HG03354 (cell line): ENCODE measurements at regions not wholly inside any gene's neighbourhood (a gene's known extent, or its start where the extent isn't known, plus 50 kb on each side); places are given as distances from the start of the nearest gene placed in this dataset.
A peak's percentile ranks its signal among the peaks of the same experiment; 100 is the strongest.

Source experiments
- ATAC-seq: cut with Tn5 transposase; IDR thresholded peaks from one replicate; pipeline ENCODE4 v1.9.1; 2021; ENCODE audit warnings: mild to moderate bottlenecking; ENCODE audit not compliant: unreplicated experiment, poor library complexity, severe bottlenecking

DNA sequence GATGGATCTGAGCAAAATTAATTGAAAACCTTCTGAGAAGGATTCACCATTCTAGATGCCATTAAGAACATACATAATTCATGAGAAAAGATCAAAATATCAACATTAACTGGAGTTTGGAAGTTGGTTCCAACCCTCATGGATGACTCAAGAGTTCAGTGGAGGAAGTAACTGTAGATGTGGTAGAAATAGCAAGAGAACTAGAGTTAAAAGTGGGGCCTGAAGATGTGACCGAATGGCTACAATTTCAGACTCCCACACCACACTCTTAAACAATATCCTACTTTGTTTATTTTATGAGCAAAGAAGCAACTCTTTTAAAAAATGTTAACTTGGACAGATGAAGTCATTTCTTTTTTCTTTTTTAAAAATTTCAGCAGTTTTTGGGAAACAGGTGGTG lies 354.3 kb downstream of the KLF12 start:
- ATAC-seq, result no peak

DNA sequence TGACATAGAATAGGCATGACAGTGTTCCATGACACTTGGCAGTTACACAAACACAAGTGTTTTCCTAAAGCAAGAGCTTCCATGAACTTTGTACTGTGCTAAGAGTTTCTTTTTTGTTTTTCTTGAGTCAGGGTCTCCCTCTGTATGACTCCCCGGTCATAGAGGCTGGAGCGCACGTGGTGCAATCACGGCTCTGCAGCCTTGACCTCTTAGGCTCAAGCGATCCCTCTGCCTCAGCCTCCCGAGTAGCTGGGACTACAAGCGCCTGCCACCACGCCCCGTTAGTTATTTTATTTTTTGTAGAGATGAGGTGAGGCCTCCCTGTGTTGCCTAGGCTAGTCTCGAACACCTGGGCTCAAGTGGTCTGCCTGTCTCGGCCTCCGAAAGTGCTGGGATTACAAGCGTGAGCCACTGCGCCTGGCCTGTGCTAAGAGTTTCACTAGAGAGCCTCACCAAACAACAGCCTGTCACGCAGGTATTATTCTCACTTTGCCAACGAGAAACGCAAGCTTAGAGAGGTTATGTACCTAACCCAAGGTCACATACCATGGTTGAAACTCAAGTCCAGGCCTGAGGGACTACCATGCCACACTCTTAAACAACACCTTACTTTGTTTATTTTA lies 355.9 kb downstream of the KLF12 start:
- ATAC-seq, result no peak

- no peak for ATAC-seq
Measured at GRCh38 chr13:73777134-73777533, 357.1 kb downstream of the KLF12 start.

- no peak for ATAC-seq
Measured at GRCh38 chr13:73776151-73776785, 357.9 kb downstream of the KLF12 start.

DNA sequence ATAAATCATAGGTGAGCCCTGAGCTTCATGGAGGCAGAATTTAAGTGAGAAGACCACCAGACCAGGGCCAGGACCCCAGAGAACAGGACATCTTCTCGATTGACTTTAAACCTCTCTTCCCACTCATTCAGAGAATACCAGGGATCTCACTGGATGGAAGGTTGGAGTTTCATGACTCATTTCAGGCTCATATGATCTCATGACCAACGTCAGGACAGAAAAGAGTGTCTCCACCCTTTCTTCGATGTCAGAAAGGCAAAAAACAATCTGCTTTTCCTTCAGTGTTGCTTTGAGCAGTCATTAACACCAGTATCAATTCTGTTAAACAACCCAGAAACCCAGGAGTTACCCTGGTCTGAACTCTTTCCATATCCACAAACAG lies 361.0 kb downstream of the KLF12 start:
- ATAC-seq, result no peak

- no peak for ATAC-seq
Measured at GRCh38 chr13:73772449-73773167, 361.6 kb downstream of the KLF12 start.

DNA sequence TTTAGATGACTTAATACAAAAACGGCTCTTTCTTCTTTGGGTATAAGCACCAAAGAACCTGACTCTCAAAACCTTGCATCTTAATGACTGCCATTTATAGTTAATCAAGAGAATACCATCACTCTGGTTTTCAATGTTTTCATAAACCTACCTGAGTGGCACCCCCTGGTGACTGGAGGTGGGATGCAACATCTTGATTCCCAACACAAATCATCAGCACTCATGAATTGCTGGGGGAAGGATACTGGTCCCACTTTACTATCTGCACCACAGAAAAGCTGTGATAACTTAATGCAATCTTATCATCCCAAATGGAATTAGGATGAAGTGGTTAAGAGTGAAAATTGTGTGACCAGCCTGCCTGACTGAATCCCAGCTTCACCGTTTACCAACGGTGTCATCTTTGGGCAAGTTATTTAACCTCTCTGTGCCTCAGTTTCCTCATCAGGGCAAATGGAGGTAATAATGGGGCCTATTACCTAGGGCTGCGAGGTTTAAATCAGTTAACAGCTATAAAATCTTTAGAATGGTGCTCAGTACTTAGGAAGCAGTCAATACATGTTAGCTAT lies 366.4 kb downstream of the KLF12 start:
- ATAC-seq, result peak; percentile 38

- peak; percentile 27 for ATAC-seq
Measured at GRCh38 chr13:73767191-73767741, 366.9 kb downstream of the KLF12 start.

GRCh38 chr13:73765651-73766384 lies 368.4 kb downstream of the KLF12 start:
- ATAC-seq, result peak; percentile 89

GRCh38 chr13:73759434-73759833 lies 374.8 kb downstream of the KLF12 start:
- ATAC-seq, result no peak

DNA sequence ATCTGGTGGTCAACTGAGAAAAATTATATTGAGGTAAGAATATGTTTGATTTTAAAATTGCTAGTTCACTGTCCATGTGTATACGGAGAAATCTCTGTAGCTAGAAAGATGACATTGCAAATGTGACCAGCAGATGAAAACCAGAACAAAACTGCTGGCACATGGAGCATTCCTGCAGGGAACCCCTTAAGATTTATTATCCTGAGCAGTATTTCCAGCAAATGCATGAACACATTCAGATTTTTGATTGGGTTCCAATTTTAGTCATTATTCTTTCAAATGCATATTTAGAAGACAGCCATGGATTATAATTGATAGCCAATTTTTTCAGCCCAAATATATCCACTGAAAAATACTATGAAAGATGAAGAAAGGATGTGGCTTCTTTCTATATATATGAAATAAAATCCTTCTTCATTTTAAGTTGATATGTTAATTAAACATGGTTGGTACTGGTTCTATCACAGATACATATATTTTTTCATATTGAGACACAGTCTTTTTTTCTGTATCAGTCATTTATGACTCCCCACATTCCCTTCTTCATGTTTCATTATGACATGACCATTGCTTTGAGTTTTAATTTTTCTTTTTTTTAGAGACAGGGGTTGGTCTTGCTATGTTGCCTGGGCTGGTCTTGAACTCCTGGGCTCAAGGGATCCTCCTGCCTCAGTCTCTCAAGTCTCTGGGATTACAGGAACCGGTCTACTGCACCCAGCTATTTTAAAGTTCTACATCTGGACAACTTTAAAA lies 376.5 kb downstream of the KLF12 start:
- ATAC-seq, result no peak

DNA sequence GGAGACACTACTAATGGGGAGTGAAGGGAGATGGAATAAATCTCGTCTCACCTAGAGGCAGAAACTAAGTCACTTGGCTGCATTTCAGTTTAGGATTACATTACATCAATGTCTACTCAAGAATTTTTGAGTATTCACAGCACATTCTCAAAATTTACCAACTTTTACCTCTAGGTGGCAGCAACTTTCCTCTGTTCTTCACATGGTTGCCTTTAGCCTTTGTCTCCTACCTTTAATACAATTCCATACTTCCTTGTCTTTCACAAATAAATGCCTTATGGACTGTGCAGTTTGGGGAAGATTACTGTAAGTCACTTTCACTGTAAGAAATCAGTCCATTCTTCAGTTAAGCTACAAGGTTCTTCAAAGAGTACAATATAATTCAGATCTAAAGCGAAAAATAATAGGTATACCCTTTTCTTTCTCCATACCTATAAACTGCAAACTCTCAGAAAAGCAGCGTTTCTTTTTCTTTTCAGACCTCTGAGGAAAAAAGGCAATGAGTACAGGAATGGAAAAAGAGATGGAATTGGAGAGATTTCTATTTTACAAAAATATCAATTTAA lies 379.4 kb downstream of the KLF12 start:
- ATAC-seq, result peak; percentile 84

GRCh38 chr13:73754241-73754640 lies 380.0 kb downstream of the KLF12 start:
- no peak for ATAC-seq

- ATAC-seq, result no peak
Measured at GRCh38 chr13:73751290-73751689, 382.9 kb downstream of the KLF12 start.

DNA sequence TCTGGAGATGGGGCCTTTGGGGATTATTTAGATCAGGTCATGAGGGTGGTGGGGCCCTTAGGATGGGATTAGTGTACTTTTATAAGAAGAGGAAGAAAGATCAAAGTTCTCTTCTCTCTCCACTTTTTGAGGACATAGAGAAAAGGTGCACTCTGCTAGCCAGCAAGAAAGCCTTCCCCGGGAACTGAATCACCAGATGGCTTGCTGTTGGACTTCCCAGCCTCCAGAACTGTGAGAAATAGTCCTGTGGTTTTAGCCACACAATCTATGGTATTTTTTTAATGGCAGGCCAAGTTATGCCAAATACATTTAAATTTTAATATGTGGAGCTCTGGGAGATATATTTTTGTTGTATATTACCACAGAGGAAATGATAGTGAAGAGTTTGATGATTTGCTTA lies 385.8 kb downstream of the KLF12 start:
- no peak for ATAC-seq

- ATAC-seq, result no peak
Measured at GRCh38 chr13:73745190-73745589, 389.0 kb downstream of the KLF12 start.

- no peak for ATAC-seq
Measured at GRCh38 chr13:73742982-73743381, 391.2 kb downstream of the KLF12 start.

GRCh38 chr13:73741742-73742141 lies 392.5 kb downstream of the KLF12 start:
- ATAC-seq, result no peak

- ATAC-seq, result no peak
Measured at GRCh38 chr13:73741111-73741510, 393.1 kb downstream of the KLF12 start.
